ENCODE measurements at regions not wholly inside any gene's neighbourhood (a gene's known extent, or its start where the extent isn't known, plus 50 kb on each side); places are given as distances from the start of the nearest gene placed in this dataset.

DNA sequence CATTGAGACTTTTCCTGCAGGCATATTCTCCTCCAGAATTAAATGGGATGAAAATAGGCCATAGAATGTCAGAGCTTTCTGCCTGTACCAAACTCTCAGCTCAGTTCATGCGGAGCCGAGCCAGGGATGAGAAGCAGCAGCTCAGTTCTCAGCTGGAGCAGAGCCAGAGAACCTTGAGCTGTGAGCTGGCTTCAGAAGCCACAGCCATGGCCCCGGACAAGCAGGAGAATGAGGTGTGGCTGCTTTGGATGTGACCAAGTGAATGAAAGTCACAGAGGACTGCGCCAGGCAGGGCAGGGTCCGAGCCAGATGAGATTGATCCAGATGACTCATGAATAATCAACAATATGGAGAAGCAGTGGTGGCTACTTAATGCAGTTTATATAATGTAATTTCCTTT is 633.8 kb downstream of the NCAM2 start:
- no peak for TF ChIP-seq CTCF (IDR thresholded peaks at IDR 0.05; ENCODE audit: unreplicated experiment in 3 of 3)
- no peak overlapping the region for H3K4me3 Mint-ChIP-seq
- no peaks in the 10 kb centered on the region for H3K9me3 Mint-ChIP-seq
- no peaks in the 10 kb centered on the region for H3K4me1 Mint-ChIP-seq
- no peak overlapping the region for H3K27ac Mint-ChIP-seq
- no peaks in the 10 kb centered on the region for H3K27me3 Mint-ChIP-seq (ENCODE audit: low read depth)
- no peaks in the 10 kb centered on the region for H3K36me3 Mint-ChIP-seq (ENCODE audit: low read depth)

DNA sequence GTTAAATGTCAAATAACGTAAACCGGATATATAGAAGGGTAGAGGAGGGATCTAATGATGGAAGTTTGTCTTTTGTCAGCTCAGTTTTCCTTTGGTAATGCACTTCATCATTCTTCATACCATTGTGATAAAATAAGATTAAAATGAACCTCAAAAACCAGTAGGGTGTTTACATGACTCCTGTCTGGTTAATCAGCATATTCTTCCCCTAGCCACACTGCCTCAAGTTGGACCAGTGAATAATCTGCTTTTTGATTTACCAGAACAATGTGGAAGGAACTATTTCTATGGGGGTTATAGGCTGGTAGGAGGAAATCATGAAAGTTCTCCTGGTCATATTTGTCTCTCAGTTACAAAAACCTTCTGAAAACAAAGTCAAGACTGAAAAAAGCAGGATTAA is 634.7 kb downstream of the NCAM2 start:
- no peaks in the 10 kb centered on the region for H3K4me1 Mint-ChIP-seq
- no peaks in the 10 kb centered on the region for H3K36me3 Mint-ChIP-seq (ENCODE audit: low read depth)
- peaks cover under 1% of the 10 kb centered on the region for H3K9me3 Mint-ChIP-seq
- TF ChIP-seq CTCF (IDR thresholded peaks at IDR 0.05; ENCODE audit: unreplicated experiment in 3 of 3) = no peak
- no peak overlapping the region for H3K27ac Mint-ChIP-seq
- H3K27me3 Mint-ChIP-seq (ENCODE audit: low read depth) = no peaks in the 10 kb centered on the region
- no peak overlapping the region for H3K4me3 Mint-ChIP-seq

GRCh38 chr21:21661741-21662140 is 663.5 kb downstream of the NCAM2 start:
- no peaks in the 10 kb centered on the region for H3K27me3 Mint-ChIP-seq (ENCODE audit: low read depth)
- H3K9me3 Mint-ChIP-seq = no peaks in the 10 kb centered on the region
- peak overlapping the region in 2 of 3 experiments; percentile 19 to 35 for H3K27ac Mint-ChIP-seq
- no peak overlapping the region for H3K4me3 Mint-ChIP-seq
- no peak for TF ChIP-seq CTCF (IDR thresholded peaks at IDR 0.05; ENCODE audit: unreplicated experiment in 3 of 3)
- H3K4me1 Mint-ChIP-seq = peaks cover 27% of the 10 kb centered on the region
- H3K36me3 Mint-ChIP-seq (ENCODE audit: low read depth) = no peaks in the 10 kb centered on the region

GRCh38 chr21:21662776-21663175 is 664.6 kb downstream of the NCAM2 start:
- H3K27me3 Mint-ChIP-seq (ENCODE audit: low read depth) = no peaks in the 10 kb centered on the region
- no peak for TF ChIP-seq CTCF (IDR thresholded peaks at IDR 0.05; ENCODE audit: unreplicated experiment in 3 of 3)
- H3K27ac Mint-ChIP-seq = peak overlapping the region; percentile 35 to 56 (median 55)
- peaks cover 27% of the 10 kb centered on the region for H3K4me1 Mint-ChIP-seq
- no peaks in the 10 kb centered on the region for H3K36me3 Mint-ChIP-seq (ENCODE audit: low read depth)
- no peak overlapping the region for H3K4me3 Mint-ChIP-seq
- no peaks in the 10 kb centered on the region for H3K9me3 Mint-ChIP-seq

DNA sequence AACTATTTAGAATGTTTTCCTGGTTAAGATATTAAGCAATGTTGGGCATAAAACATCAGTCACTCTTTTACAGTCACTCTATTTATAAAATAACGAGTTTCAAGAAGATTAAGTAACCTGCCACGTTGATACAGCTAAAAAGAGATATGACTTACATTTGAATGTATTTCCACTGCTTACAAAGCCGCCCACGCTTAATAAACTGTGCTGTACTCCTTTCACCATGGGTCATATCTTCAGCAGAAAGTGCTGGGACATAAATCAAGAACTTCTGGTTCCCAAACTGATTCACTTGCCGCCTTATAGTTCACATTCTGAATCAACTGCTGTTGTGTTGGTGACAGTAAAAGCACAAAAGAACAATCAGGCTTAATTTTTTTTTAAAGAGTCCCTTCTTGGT is 666.7 kb downstream of the NCAM2 start:
- H3K27me3 Mint-ChIP-seq (ENCODE audit: low read depth) = no peaks in the 10 kb centered on the region
- H3K36me3 Mint-ChIP-seq (ENCODE audit: low read depth) = no peaks in the 10 kb centered on the region
- H3K4me3 Mint-ChIP-seq = no peak overlapping the region
- H3K4me1 Mint-ChIP-seq = peaks cover 27% of the 10 kb centered on the region
- H3K9me3 Mint-ChIP-seq = no peaks in the 10 kb centered on the region
- no peak for TF ChIP-seq CTCF (IDR thresholded peaks at IDR 0.05; ENCODE audit: unreplicated experiment in 3 of 3)
- peak overlapping the region in 2 of 3 experiments; percentile 8 for H3K27ac Mint-ChIP-seq

DNA sequence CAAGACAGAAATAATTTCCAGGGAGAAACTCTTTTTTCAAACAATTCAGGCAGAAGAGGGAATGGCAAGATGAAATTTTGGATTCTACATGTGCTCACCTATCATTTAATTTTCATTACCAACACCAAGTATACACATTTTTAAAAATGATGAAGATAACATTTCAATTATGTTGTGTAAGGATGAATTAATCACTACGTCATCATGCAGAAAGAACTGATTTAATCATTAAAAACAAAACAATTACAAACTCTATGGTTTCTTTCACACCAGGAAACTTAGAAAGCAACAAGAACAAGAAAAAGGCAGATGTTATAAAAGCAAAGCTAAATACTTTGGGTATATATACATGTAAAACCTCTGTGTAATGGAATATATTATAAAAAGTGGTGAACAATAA is 668.5 kb downstream of the NCAM2 start:
- H3K4me1 Mint-ChIP-seq = peaks cover 26% of the 10 kb centered on the region
- H3K27me3 Mint-ChIP-seq (ENCODE audit: low read depth) = no peaks in the 10 kb centered on the region

More for the DNA sequence above, 668.5 kb downstream of the NCAM2 start:
- Mint-ChIP-seq H3K36me3 (ENCODE audit: low read depth) (no peaks in the 10 kb centered on the region), H3K27ac (no peak overlapping the region), H3K9me3 (no peaks in the 10 kb centered on the region), H3K4me3 (no peak overlapping the region)
- no peak for TF ChIP-seq CTCF (IDR thresholded peaks at IDR 0.05; ENCODE audit: unreplicated experiment in 3 of 3)
